CD4-positive, alpha-beta memory T cell (primary cell): ENCODE measurements at regions not wholly inside any gene's neighbourhood (a gene's known extent, or its start where the extent isn't known, plus 50 kb on each side); places are given as distances from the start of the nearest gene placed in this dataset.
A peak's percentile ranks its signal among the peaks of the same experiment; 100 is the strongest.

Experiments
- CTCF ChIA-PET: fragments of 350-600 bp; sonication (Branson Sonifier 250); formaldehyde crosslinking; loops from one replicate; lab custom pipeline; 2021; ENCODE audit warnings: inconsistent platforms; ENCODE audit not compliant: partially characterized antibody; lab: Charles Lee
- POLR2A ChIA-PET: fragments of 350-600 bp; sonication (Branson Sonifier 250); formaldehyde crosslinking; loops from one replicate; lab custom pipeline; 2021; ENCODE audit not compliant: partially characterized antibody; lab: Charles Lee
- DNase-seq, 5 donors: peaks; one replicate each; pipeline versions ENCODE4 v3.0.0 to v3.0.0-alpha.2; 2020 to 2022; ENCODE audit warnings: mixed read lengths in 1 of 5
- H3K27ac ChIP-seq: one replicate; pipeline ENCODE4 v1.7.0; 2013; ENCODE audit warnings: low read depth, low read length
- H3K27me3 ChIP-seq: 2 replicates; pipeline ENCODE4 v1.7.0; 2013; ENCODE audit warnings: mild to moderate bottlenecking, low read length, moderate library complexity; ENCODE audit not compliant: insufficient read depth
- H3K36me3 ChIP-seq: 2 replicates; pipeline ENCODE4 v1.7.0; 2013; ENCODE audit warnings: mild to moderate bottlenecking, low read length, moderate library complexity; ENCODE audit not compliant: insufficient read depth
- H3K4me1 ChIP-seq: 2 replicates; pipeline ENCODE4 v1.7.0; 2013; ENCODE audit warnings: mild to moderate bottlenecking, low read length, moderate library complexity; ENCODE audit not compliant: insufficient read depth
- H3K4me3 ChIP-seq, 2 donors: one replicate each; pipeline ENCODE4 v1.7.0; 2013; ENCODE audit warnings: low read length in 2 of 2, mild to moderate bottlenecking in 1 of 2
- H3K9me3 ChIP-seq, 2 donors: one replicate each; pipeline ENCODE4 v1.7.0; 2013; ENCODE audit warnings: low read length in 2 of 2, control low read depth in 1 of 2; ENCODE audit not compliant: control insufficient read depth in 1 of 2
- H3K27ac Mint-ChIP-seq, 7 donors: one replicate each; pipeline ENCODE4 v1.8.0; 2020 to 2021; ENCODE audit warnings: mixed read lengths in 7 of 7, mild to moderate bottlenecking in 6 of 7, inconsistent platforms in 3 of 7, moderate library complexity in 3 of 7
- H3K27me3 Mint-ChIP-seq, 2 donors: one replicate each; pipeline ENCODE4 v1.8.0; 2020 to 2021; ENCODE audit warnings: mixed read lengths in 2 of 2
- H3K36me3 Mint-ChIP-seq, 2 donors: one replicate each; pipeline ENCODE4 v1.8.0; 2020 to 2021; ENCODE audit warnings: mixed read lengths in 2 of 2, inconsistent platforms in 1 of 2, mild to moderate bottlenecking in 1 of 2
- H3K4me1 Mint-ChIP-seq, 4 donors: one replicate each; pipeline ENCODE4 v1.8.0; 2020 to 2021; ENCODE audit warnings: mixed read lengths in 4 of 4, mild to moderate bottlenecking in 1 of 4
- H3K4me3 Mint-ChIP-seq, 8 donors: one replicate each; pipeline ENCODE4 v1.8.0; 2020 to 2021; ENCODE audit warnings: mixed read lengths in 8 of 8, mild to moderate bottlenecking in 7 of 8, moderate library complexity in 6 of 8, inconsistent platforms in 3 of 8
- H3K9me3 Mint-ChIP-seq, 8 donors: one replicate each; pipeline ENCODE4 v1.8.0; 2020 to 2021; ENCODE audit warnings: mixed read lengths in 8 of 8, mild to moderate bottlenecking in 5 of 8, inconsistent platforms in 3 of 8, moderate library complexity in 1 of 8
- intact Hi-C: fragments of 100-400 bp; cut with micrococcal nuclease; formaldehyde crosslinking; loops from one replicate; pipeline ENCODE4 v1.15.1; 2023

GRCh38 chr5:174306345-174307030 is 261.0 kb downstream of the NSG2 start:
- intact Hi-C loops, result no loop called here
- DNase-seq, result no peak
- no peak overlapping the region for H3K4me3 Mint-ChIP-seq
- no peaks in the 10 kb centered on the region for H3K27me3 ChIP-seq
- POLR2A ChIA-PET, result no interaction called here
- H3K4me3 ChIP-seq, result no peak overlapping the region
- peaks cover 12 to 27% of the 10 kb centered on the region in 2 donors for H3K27me3 Mint-ChIP-seq
- no peak overlapping the region for H3K27ac ChIP-seq
- CTCF ChIA-PET, result no interaction called here
- H3K36me3 ChIP-seq, result no peaks in the 10 kb centered on the region
- H3K4me1 ChIP-seq, result no peaks in the 10 kb centered on the region
- no peaks in the 10 kb centered on the region for H3K9me3 ChIP-seq
- no peaks in the 10 kb centered on the region for H3K36me3 Mint-ChIP-seq
- peaks cover 0 to 2% (median 0%) of the 10 kb centered on the region in 8 donors for H3K9me3 Mint-ChIP-seq
- H3K4me1 Mint-ChIP-seq, result peaks cover 0 to 7% (median 0%) of the 10 kb centered on the region in 4 donors
- H3K27ac Mint-ChIP-seq, result no peak overlapping the region

GRCh38 chr5:174307031-174307408 is 261.5 kb downstream of the NSG2 start:
- POLR2A ChIA-PET, result no interaction called here
- no peak for DNase-seq

DNA sequence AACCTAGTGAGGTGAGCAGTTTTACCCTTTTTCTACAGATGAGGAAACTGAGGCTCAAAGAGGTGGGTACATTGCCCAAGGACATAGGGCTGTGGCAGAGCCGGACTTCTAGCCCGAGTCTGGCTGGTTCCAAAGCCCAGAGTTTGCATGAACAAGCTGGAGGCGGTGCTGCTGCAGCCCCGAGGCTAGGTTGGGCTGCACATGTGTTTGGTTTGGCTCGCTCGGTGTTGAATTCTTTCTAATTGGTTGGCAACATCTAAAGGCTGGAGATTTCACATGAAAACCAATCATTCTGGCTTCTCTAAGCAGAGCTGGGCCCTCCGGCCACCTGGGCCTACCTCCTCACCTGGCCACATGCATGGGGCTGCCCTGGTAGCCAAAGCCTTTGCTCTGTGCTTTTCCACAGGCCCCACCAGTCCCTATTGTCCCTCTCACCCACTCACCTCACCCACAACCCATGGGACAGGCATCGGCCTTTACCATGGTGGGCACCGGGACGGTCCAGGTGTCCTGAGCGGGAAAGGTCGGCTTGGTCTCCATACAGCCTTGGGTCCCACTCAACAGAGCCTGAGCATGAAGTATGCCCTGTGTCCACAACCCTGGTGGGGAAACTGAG is 262.3 kb downstream of the NSG2 start:
- Histone ChIP-seq H3K27ac (no peak overlapping the region), H3K9me3 (no peaks in the 10 kb centered on the region), H3K4me3 (no peak overlapping the region), H3K4me1 (no peaks in the 10 kb centered on the region), H3K36me3 (no peaks in the 10 kb centered on the region), H3K27me3 (no peaks in the 10 kb centered on the region)
- no peak for DNase-seq
- no peaks in the 10 kb centered on the region for H3K36me3 Mint-ChIP-seq
- POLR2A ChIA-PET, result no interaction called here
- peaks cover 16 to 27% of the 10 kb centered on the region in 2 donors for H3K27me3 Mint-ChIP-seq
- no peak overlapping the region for H3K4me3 Mint-ChIP-seq
- CTCF ChIA-PET, result no interaction called here
- intact Hi-C loops, result no loop called here
- H3K4me1 Mint-ChIP-seq, result peaks cover 0 to 7% (median 0%) of the 10 kb centered on the region in 4 donors
- H3K9me3 Mint-ChIP-seq, result peaks cover 0 to 2% (median 0%) of the 10 kb centered on the region in 8 donors
- H3K27ac Mint-ChIP-seq, result no peak overlapping the region

More at GRCh38 chr5:174307031-174307408, 261.5 kb downstream of the NSG2 start:
- peaks cover 0 to 7% (median 0%) of the 10 kb centered on the region in 4 donors for H3K4me1 Mint-ChIP-seq
- intact Hi-C loops, result no loop called here
- H3K9me3 Mint-ChIP-seq, result peaks cover 0 to 2% (median 0%) of the 10 kb centered on the region in 8 donors
- H3K27ac Mint-ChIP-seq, result no peak overlapping the region
- Histone ChIP-seq H3K27ac (no peak overlapping the region), H3K4me3 (no peak overlapping the region), H3K9me3 (no peaks in the 10 kb centered on the region), H3K36me3 (no peaks in the 10 kb centered on the region), H3K27me3 (no peaks in the 10 kb centered on the region), H3K4me1 (no peaks in the 10 kb centered on the region)
- H3K4me3 Mint-ChIP-seq, result no peak overlapping the region
- CTCF ChIA-PET, result no interaction called here
- H3K27me3 Mint-ChIP-seq, result peaks cover 12 to 27% of the 10 kb centered on the region in 2 donors
- no peaks in the 10 kb centered on the region for H3K36me3 Mint-ChIP-seq

DNA sequence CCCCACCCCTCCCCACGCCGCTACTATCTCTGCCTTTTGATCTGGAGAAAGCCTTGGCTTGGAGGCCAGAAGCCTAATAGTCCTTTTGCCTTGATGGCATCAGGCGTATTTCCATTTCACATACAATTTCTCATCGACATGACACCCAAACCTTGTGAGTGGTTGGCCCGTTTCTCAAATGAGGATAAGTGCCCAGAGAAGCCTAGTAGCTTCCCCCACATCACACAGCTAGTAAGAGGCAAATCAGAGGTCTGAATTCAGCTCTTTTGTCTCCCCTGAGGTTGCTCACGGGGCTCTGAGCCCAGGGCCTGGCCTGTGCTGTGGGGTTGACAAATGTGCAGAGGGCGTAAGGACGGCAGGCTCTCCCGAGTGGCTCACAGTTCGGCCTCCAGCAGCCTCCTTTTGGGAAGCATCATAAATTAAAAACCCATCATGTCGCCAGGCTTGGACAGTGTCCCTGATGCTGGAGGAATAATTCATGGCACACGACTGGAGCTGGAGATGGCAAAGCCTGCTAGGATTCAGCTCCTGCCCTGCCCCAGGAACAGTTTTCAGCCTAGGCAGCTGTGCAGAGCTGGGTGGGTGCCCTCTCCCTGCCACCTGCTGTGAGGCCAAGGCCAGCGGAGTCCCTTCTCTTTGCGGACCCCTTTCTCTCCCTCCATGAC is 263.8 kb downstream of the NSG2 start:
- H3K36me3 ChIP-seq, result no peaks in the 10 kb centered on the region
- peaks cover 0 to 2% (median 0%) of the 10 kb centered on the region in 8 donors for H3K9me3 Mint-ChIP-seq
- ChIA-PET CTCF (interaction anchor here (1.2 kb wide), 1 partner anchor 14 kb away, joined by 4 read pairs; no protein-coding TSS in a partner anchor), POLR2A (no interaction called here)
- peaks cover 0 to 7% (median 0%) of the 10 kb centered on the region in 4 donors for H3K4me1 Mint-ChIP-seq
- H3K27me3 Mint-ChIP-seq, result peaks cover 18 to 30% of the 10 kb centered on the region in 2 donors
- no peak overlapping the region for H3K4me3 Mint-ChIP-seq
- intact Hi-C loops, result no loop called here
- H3K9me3 ChIP-seq, result no peaks in the 10 kb centered on the region
- no peak overlapping the region for H3K27ac ChIP-seq
- H3K27ac Mint-ChIP-seq, result peak overlapping the region in 1 of 7 donors; percentile 38
- H3K4me3 ChIP-seq, result no peak overlapping the region
- no peaks in the 10 kb centered on the region for H3K36me3 Mint-ChIP-seq
- no peaks in the 10 kb centered on the region for H3K4me1 ChIP-seq
- no peak for DNase-seq
- no peaks in the 10 kb centered on the region for H3K27me3 ChIP-seq

DNA sequence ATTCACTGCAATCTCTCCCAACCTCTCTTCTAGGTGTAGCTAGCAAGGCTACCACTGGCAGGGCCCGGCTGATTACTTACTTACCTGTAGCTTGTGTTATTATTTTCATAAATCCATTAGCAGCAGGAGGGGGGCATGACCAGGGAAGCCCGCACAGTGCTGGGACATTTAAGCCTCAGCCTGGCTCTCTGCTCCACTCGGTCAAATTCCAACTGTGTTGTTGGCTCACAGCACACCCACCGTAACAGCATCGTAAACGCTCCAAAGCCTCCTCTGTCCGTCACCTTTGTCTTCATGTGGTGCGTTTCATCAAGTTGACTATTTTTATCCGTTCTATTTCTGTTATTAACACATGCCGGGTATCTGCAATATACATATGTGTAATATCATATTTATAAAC is 264.7 kb downstream of the NSG2 start:
- Histone ChIP-seq H3K36me3 (no peaks in the 10 kb centered on the region), H3K27me3 (no peaks in the 10 kb centered on the region), H3K27ac (no peak overlapping the region), H3K9me3 (no peaks in the 10 kb centered on the region), H3K4me1 (no peaks in the 10 kb centered on the region), H3K4me3 (no peak overlapping the region)
- Mint-ChIP-seq H3K36me3 (no peaks in the 10 kb centered on the region), H3K4me1 (peaks cover 0 to 7% (median 0%) of the 10 kb centered on the region in 4 donors), H3K27ac (no peak overlapping the region), H3K9me3 (peaks cover 0 to 1% (median 0%) of the 10 kb centered on the region in 8 donors), H3K27me3 (peaks cover 20 to 35% of the 10 kb centered on the region in 2 donors), H3K4me3 (no peak overlapping the region)
- ChIA-PET CTCF (interaction anchor here (1.2 to 2.3 kb wide), 2 partner anchors 10 to 15 kb away, joined by 4 to 9 read pairs; no protein-coding TSS in a partner anchor), POLR2A (no interaction called here)
- intact Hi-C loops, result no loop called here
- no peak for DNase-seq

GRCh38 chr5:174310706-174311105 is 265.2 kb downstream of the NSG2 start:
- H3K4me3 Mint-ChIP-seq, result peak overlapping the region in 5 of 8 donors; percentile 4 to 43 (median 5)
- POLR2A ChIA-PET, result no interaction called here
- peaks cover 0 to 7% (median 0%) of the 10 kb centered on the region in 4 donors for H3K4me1 Mint-ChIP-seq
- CTCF ChIA-PET, result interaction anchor here (2.3 kb wide), 1 partner anchor 10 kb away, joined by 9 read pairs; no protein-coding TSS in a partner anchor
- H3K36me3 Mint-ChIP-seq, result no peaks in the 10 kb centered on the region
- no peaks in the 10 kb centered on the region for H3K27me3 ChIP-seq
- no peak overlapping the region for H3K27ac ChIP-seq
- H3K36me3 ChIP-seq, result no peaks in the 10 kb centered on the region
- no peaks in the 10 kb centered on the region for H3K9me3 ChIP-seq
- no peak overlapping the region for H3K4me3 ChIP-seq
- H3K27me3 Mint-ChIP-seq, result peaks cover 24 to 33% of the 10 kb centered on the region in 2 donors
- H3K4me1 ChIP-seq, result no peaks in the 10 kb centered on the region
- H3K9me3 Mint-ChIP-seq, result no peaks in the 10 kb centered on the region
- DNase-seq, result no peak
- no peak overlapping the region for H3K27ac Mint-ChIP-seq
- intact Hi-C loops, result no loop called here

GRCh38 chr5:174311121-174311520 is 265.6 kb downstream of the NSG2 start:
- H3K4me1 Mint-ChIP-seq, result peaks cover 0 to 7% (median 0%) of the 10 kb centered on the region in 4 donors
- intact Hi-C loops, result no loop called here
- Histone ChIP-seq H3K27ac (no peak overlapping the region), H3K9me3 (no peaks in the 10 kb centered on the region), H3K27me3 (no peaks in the 10 kb centered on the region), H3K4me1 (no peaks in the 10 kb centered on the region), H3K4me3 (no peak overlapping the region), H3K36me3 (no peaks in the 10 kb centered on the region)
- no peak overlapping the region for H3K27ac Mint-ChIP-seq
- no peaks in the 10 kb centered on the region for H3K36me3 Mint-ChIP-seq
- peaks cover 24 to 31% of the 10 kb centered on the region in 2 donors for H3K27me3 Mint-ChIP-seq
- no peak for DNase-seq
- no peaks in the 10 kb centered on the region for H3K9me3 Mint-ChIP-seq
- ChIA-PET CTCF (interaction anchor here (1.0 to 2.3 kb wide), 5 partner anchors 10 to 1017 kb away, joined by 4 to 9 read pairs (median 6); partner anchors contain the start of gene BOD1), POLR2A (no interaction called here)
- H3K4me3 Mint-ChIP-seq, result peak overlapping the region in 3 of 8 donors; percentile 4 to 43 (median 7)
